Right ventricle myocardium superior (tissue), 1 donor: ENCODE measurements at regions not wholly inside any gene's neighbourhood (a gene's known extent, or its start where the extent isn't known, plus 50 kb on each side); places are given as distances from the start of the nearest gene placed in this dataset.
"Not testable (repeated sequence)": the region's sequence is repeated elsewhere in the genome, so short reads cannot be mapped to it uniquely, and the experiment has no call there.

Experiments
- ATAC-seq: fragments of 200-7000 bp; cut with Tn5 transposase; one replicate; pipeline ENCODE4 v1.9.1; 2020; ENCODE audit warnings: mild to moderate bottlenecking; ENCODE audit not compliant: poor library complexity
- DNase-seq: peaks from one replicate; pipeline ENCODE4 v3.0.0-alpha.2; 2020
- intact Hi-C: fragments of 100-400 bp; cut with DNase I; formaldehyde crosslinking; loops from one replicate; pipeline ENCODE4 v1.11.2; 2022
- donor health status: DM: no; HTN: yes; CAD: no; lungs with severe emphysema.

- no peak for ATAC-seq
- DNase-seq = no peak
- intact Hi-C loops = no loop called here
These were observed 219.9 kb downstream of the CHIC2 start for GRCh38 chr4:53844551-53844950.

- DNase-seq (no peak), ATAC-seq (peak; percentile 22)
- intact Hi-C loops = no loop called here
These were observed 220.3 kb downstream of the CHIC2 start for GRCh38 chr4:53844133-53844532.

GRCh38 chr4:53841711-53842110, 222.7 kb downstream of the CHIC2 start:
- no peak for ATAC-seq
- intact Hi-C loops = no loop called here
- no peak for DNase-seq

GRCh38 chr4:53840643-53841042, 223.8 kb downstream of the CHIC2 start:
- intact Hi-C loops = no loop called here
- no peak for ATAC-seq
- DNase-seq = no peak

GRCh38 chr4:53833302-53834003, 231.0 kb downstream of the CHIC2 start:
- DNase-seq, intact Hi-C loops, ATAC-seq: not testable (repeated sequence)

GRCh38 chr4:53832549-53832948, 231.9 kb downstream of the CHIC2 start:
- ATAC-seq = no peak
- no peak for DNase-seq
- intact Hi-C loops = no loop called here

- DNase-seq (no peak), ATAC-seq (no peak)
- intact Hi-C loops = no loop called here
These were observed 233.9 kb downstream of the CHIC2 start for GRCh38 chr4:53830511-53830910.

GRCh38 chr4:53821179-53821851, 230.0 kb upstream of the LNX1 start:
- intact Hi-C loops = no loop called here
- ATAC-seq = no peak
- no peak for DNase-seq

- intact Hi-C loops = no loop called here
- no peak for ATAC-seq
- DNase-seq = no peak
These were observed 226.8 kb upstream of the LNX1 start for GRCh38 chr4:53818104-53818503.

GRCh38 chr4:53816561-53816960, 225.3 kb upstream of the LNX1 start:
- ATAC-seq = no peak
- no peak for DNase-seq
- intact Hi-C loops = no loop called here

- DNase-seq (no peak), ATAC-seq (no peak)
- intact Hi-C loops = no loop called here
These were observed 224.0 kb upstream of the LNX1 start for GRCh38 chr4:53815281-53815680.

- ATAC-seq (no peak), DNase-seq (no peak)
- intact Hi-C loops = no loop called here
These were observed 222.7 kb upstream of the LNX1 start for GRCh38 chr4:53813998-53814397.

- intact Hi-C loops = no loop called here
- no peak for ATAC-seq
- no peak for DNase-seq
These were observed 219.4 kb upstream of the LNX1 start for GRCh38 chr4:53810643-53811042.

- ATAC-seq = no peak
- DNase-seq = no peak
- intact Hi-C loops = no loop called here
These were observed 218.5 kb upstream of the LNX1 start for GRCh38 chr4:53809816-53810215.

GRCh38 chr4:53805291-53805690, 214.0 kb upstream of the LNX1 start:
- ATAC-seq (no peak), DNase-seq (no peak)
- intact Hi-C loops = no loop called here

- peak; percentile 48 for DNase-seq
- intact Hi-C loops = no loop called here
- peak; percentile 55 for ATAC-seq
These were observed 213.4 kb upstream of the LNX1 start for GRCh38 chr4:53804719-53805118.

- DNase-seq (no peak), ATAC-seq (peak; percentile 93)
- intact Hi-C loops = no loop called here
These were observed 211.2 kb upstream of the LNX1 start for GRCh38 chr4:53802500-53802899.

GRCh38 chr4:53801373-53801772, 210.1 kb upstream of the LNX1 start:
- ATAC-seq = no peak
- DNase-seq = no peak
- intact Hi-C loops = no loop called here

GRCh38 chr4:53800741-53801140, 209.5 kb upstream of the LNX1 start:
- ATAC-seq (no peak), DNase-seq (no peak)
- intact Hi-C loops = no loop called here

- ATAC-seq (no peak), DNase-seq (no peak)
- intact Hi-C loops = no loop called here
These were observed 201.8 kb upstream of the LNX1 start for GRCh38 chr4:53793096-53793495.

- intact Hi-C loops = no loop called here
- DNase-seq = no peak
- ATAC-seq = no peak
These were observed 199.0 kb upstream of the LNX1 start for GRCh38 chr4:53790286-53790685.
